ENCODE measurements at regions not wholly inside any gene's neighbourhood (a gene's known extent, or its start where the extent isn't known, plus 50 kb on each side); places are given as distances from the start of the nearest gene placed in this dataset.

DNA sequence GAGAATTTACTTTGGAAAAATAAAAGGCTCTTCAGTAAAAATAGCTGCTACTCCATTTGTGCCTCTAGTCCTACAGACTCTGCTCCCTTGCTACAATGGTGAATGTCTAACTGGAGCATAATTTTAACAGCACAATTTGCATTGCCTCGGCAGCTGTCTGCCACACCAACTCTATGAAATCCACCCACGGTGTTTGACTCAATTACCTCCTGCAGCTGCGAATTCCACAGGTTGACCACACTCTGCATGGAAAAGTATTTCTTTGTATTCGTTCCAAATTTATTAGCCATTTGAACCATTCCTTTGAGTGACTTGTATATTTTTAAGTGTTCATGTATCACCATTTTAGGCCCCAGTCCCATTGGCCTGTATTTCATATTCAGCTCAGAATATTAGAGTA, 182.1 kb upstream of the CCDC68 start:
- H3K9me3 ChIP-seq (ENCODE audit: control insufficient read depth, low read length) = no peaks in the 10 kb centered on the region
- H3K36me3 ChIP-seq (ENCODE audit: control insufficient read depth, insufficient read depth, low read length) = no peaks in the 10 kb centered on the region
- WGBS, 2 experiments (ENCODE audit: insufficient coverage in 2 of 2) = 92 to 97% methylated on average over 3 of the region's 4 CpGs
- H3K4me3 ChIP-seq (ENCODE audit: extremely low read depth, insufficient read depth, low read length, poor library complexity, severe bottlenecking) = no peak overlapping the region
- H3K27ac ChIP-seq (ENCODE audit: low read depth, low read length, severe bottlenecking) = no peak overlapping the region
- H3K4me1 ChIP-seq (ENCODE audit: control insufficient read depth, insufficient read depth, low read length, poor library complexity, severe bottlenecking) = peaks cover 10% of the 10 kb centered on the region

DNA sequence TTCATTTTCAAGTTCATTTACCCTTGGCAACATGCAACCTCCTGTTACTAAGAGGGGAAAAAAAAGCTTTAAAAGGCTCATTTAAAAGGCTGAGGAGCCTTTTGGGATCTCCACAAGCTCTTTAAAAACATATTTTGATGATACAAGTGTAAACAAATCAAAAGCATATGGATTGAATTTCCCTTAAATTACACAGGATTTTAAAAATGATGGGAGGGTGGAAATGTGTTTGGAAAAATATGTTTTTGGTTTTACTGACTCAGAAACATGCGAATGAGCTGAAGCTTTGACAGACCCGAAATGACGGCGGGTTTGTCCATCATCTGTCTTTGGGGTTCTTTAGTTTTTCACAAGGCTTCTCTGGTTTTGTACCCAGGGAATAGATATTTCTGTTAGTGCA, 180.6 kb upstream of the CCDC68 start:
- Histone ChIP-seq H3K4me1 (ENCODE audit: control insufficient read depth, insufficient read depth, low read length, poor library complexity, severe bottlenecking) (peaks cover 16% of the 10 kb centered on the region), H3K27ac (ENCODE audit: low read depth, low read length, severe bottlenecking) (no peak overlapping the region), H3K9me3 (ENCODE audit: control insufficient read depth, low read length) (no peaks in the 10 kb centered on the region), H3K36me3 (ENCODE audit: control insufficient read depth, insufficient read depth, low read length) (no peaks in the 10 kb centered on the region), H3K4me3 (ENCODE audit: extremely low read depth, insufficient read depth, low read length, poor library complexity, severe bottlenecking) (no peak overlapping the region)
- WGBS, 2 experiments (ENCODE audit: insufficient coverage in 2 of 2) = 72 to 91% methylated on average over 4 of the region's 4 CpGs

DNA sequence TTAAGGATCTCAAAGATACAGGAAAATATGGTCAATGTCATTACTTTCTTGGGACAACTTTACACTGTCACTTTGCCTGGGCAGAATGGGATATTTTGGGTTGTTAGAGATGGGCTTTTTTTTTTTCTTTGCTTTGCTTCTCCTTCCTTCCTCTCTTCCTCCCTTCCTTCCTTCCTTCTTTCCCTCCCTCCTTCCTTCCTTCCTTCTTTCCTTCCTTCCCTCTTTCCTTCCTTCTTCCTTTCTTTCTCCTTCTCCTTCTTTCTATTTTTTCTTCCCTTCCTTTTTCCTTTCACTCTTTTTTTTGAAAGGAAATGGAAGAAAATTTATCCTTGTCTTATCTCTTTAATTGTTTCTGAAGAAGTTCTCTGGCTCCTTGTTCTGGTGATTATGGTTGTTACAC, 180.0 kb upstream of the CCDC68 start:
- no peak overlapping the region for H3K27ac ChIP-seq (ENCODE audit: low read depth, low read length, severe bottlenecking)
- peaks cover 16% of the 10 kb centered on the region for H3K4me1 ChIP-seq (ENCODE audit: control insufficient read depth, insufficient read depth, low read length, poor library complexity, severe bottlenecking)
- H3K9me3 ChIP-seq (ENCODE audit: control insufficient read depth, low read length) = no peaks in the 10 kb centered on the region
- no peaks in the 10 kb centered on the region for H3K36me3 ChIP-seq (ENCODE audit: control insufficient read depth, insufficient read depth, low read length)
- no peak overlapping the region for H3K4me3 ChIP-seq (ENCODE audit: extremely low read depth, insufficient read depth, low read length, poor library complexity, severe bottlenecking)

DNA sequence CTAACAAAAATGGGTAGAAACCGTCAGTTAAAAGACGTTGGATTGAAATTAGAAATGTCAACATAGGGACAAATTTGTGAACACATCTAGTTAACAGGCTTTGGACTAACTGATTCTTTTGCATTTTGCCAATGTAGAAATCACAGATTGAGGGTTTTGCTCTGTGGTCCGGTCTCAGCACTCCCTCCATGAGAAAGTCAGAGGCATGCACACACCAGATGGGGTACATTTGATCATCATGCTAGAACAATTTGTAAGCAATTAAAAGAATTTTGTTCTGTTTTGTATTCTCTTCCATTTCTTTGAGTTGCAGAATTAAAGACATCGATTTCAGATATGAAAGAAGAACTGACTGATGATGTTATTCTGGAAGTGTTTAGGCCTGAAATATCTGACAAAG, 179.1 kb upstream of the CCDC68 start:
- H3K4me3 ChIP-seq (ENCODE audit: extremely low read depth, insufficient read depth, low read length, poor library complexity, severe bottlenecking) = no peak overlapping the region
- H3K27ac ChIP-seq (ENCODE audit: low read depth, low read length, severe bottlenecking) = no peak overlapping the region
- H3K4me1 ChIP-seq (ENCODE audit: control insufficient read depth, insufficient read depth, low read length, poor library complexity, severe bottlenecking) = peaks cover 16% of the 10 kb centered on the region
- 90 to 100% methylated on average over 1 to 2 of the region's 4 CpGs for WGBS, 2 experiments (ENCODE audit: insufficient coverage in 2 of 2)
- H3K9me3 ChIP-seq (ENCODE audit: control insufficient read depth, low read length) = no peaks in the 10 kb centered on the region
- H3K36me3 ChIP-seq (ENCODE audit: control insufficient read depth, insufficient read depth, low read length) = no peaks in the 10 kb centered on the region

DNA sequence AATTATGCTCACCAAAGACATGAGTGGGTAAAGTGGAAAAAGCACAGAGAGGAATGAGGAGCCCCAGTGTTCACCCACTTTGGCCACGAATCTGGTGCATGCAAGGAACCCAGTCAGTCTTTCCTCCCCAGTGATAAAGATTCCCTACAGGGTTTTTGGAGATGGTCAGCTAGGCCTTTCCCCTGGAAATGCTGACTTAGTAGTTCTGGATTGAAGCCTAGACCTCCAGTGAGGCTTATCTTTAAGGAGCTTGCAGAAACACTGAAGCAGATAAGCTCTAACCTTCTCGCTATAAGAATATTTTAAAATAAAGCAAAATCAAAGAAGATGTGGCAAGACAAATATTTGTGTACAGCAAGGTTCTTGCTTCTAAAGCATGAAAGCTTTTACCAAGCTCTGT, 178.3 kb upstream of the CCDC68 start:
- Histone ChIP-seq H3K9me3 (ENCODE audit: control insufficient read depth, low read length) (no peaks in the 10 kb centered on the region), H3K27ac (ENCODE audit: low read depth, low read length, severe bottlenecking) (no peak overlapping the region), H3K4me1 (ENCODE audit: control insufficient read depth, insufficient read depth, low read length, poor library complexity, severe bottlenecking) (peaks cover 16% of the 10 kb centered on the region), H3K36me3 (ENCODE audit: control insufficient read depth, insufficient read depth, low read length) (no peaks in the 10 kb centered on the region), H3K4me3 (ENCODE audit: extremely low read depth, insufficient read depth, low read length, poor library complexity, severe bottlenecking) (no peak overlapping the region)
- WGBS, 2 experiments (ENCODE audit: insufficient coverage in 2 of 2) = 86% methylated on average over 1 of the region's 2 CpGs; no CpG with 5 or more reads in 1 of the 2 experiments

DNA sequence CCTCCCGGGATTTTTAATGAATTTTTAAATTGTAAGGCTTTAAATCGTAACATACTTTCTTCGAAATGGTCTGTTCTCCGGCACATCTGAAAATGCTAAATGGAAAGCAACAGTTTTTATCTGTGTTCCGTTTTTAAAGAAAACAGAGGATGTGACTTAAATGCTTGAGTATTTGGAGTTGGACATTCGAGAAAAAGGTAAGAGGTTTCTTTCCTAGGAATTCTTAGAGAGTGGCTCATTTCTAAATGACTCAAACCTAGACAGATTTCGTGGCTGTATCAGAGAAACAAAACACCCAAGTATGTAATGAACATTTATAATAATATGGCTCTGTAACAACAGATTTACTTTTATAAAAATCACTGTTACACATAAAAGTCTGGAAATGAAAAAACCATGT, 177.6 kb upstream of the CCDC68 start:
- H3K4me1 ChIP-seq (ENCODE audit: control insufficient read depth, insufficient read depth, low read length, poor library complexity, severe bottlenecking) = peaks cover 16% of the 10 kb centered on the region
- no peaks in the 10 kb centered on the region for H3K36me3 ChIP-seq (ENCODE audit: control insufficient read depth, insufficient read depth, low read length)
- 86 to 94% methylated on average over 5 to 6 of the region's 7 CpGs for WGBS, 2 experiments (ENCODE audit: insufficient coverage in 2 of 2)
- no peak overlapping the region for H3K4me3 ChIP-seq (ENCODE audit: extremely low read depth, insufficient read depth, low read length, poor library complexity, severe bottlenecking)
- H3K9me3 ChIP-seq (ENCODE audit: control insufficient read depth, low read length) = no peaks in the 10 kb centered on the region
- H3K27ac ChIP-seq (ENCODE audit: low read depth, low read length, severe bottlenecking) = no peak overlapping the region

DNA sequence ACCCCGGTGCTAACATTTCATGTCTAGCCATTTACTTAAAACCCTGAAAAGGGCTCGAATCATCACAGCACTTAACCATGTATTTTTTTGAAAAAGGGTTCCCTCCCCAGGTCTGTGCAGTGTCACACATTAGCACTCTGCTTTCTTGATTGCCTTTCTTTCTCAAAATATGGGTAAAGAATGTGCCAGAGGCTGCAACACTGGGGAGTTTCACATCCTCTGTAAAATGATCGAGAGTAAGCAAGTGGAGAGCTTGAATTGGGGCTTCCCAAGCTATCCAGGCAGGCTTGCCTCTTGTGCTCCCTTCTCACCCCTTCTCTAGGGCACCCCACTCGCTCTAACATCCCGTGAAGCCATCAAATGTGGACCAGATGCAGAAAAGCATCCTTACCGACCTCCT, 177.0 kb upstream of the CCDC68 start:
- no peak overlapping the region for H3K4me3 ChIP-seq (ENCODE audit: extremely low read depth, insufficient read depth, low read length, poor library complexity, severe bottlenecking)
- peaks cover 16% of the 10 kb centered on the region for H3K4me1 ChIP-seq (ENCODE audit: control insufficient read depth, insufficient read depth, low read length, poor library complexity, severe bottlenecking)
- H3K36me3 ChIP-seq (ENCODE audit: control insufficient read depth, insufficient read depth, low read length) = no peaks in the 10 kb centered on the region
- WGBS, 2 experiments (ENCODE audit: insufficient coverage in 2 of 2) = 87% methylated on average over 5 to 6 of the region's 6 CpGs
- no peak overlapping the region for H3K27ac ChIP-seq (ENCODE audit: low read depth, low read length, severe bottlenecking)
- H3K9me3 ChIP-seq (ENCODE audit: control insufficient read depth, low read length) = no peaks in the 10 kb centered on the region

DNA sequence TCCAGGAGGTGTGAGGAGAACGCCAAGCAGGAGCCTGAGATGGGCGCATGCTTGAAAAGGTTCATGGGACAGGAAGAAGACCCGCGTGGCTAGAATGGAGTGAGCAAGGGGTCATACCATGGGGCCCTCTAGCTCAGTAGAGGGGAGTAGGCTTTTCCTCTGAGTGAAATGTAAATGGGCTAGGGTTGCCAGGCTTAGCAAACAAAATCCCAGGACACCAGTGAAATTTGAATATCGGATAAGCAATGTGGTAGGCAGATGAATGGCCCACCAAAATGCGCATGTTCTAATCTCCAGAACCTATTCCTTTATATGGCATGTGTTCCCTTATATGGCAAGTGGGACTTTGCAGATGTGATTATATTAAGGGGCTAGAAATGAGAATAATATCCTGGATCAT, 174.1 kb upstream of the CCDC68 start:
- 94 to 95% methylated on average over 4 to 6 of the region's 6 CpGs for WGBS, 2 experiments (ENCODE audit: insufficient coverage in 2 of 2)
- Histone ChIP-seq H3K4me1 (ENCODE audit: control insufficient read depth, insufficient read depth, low read length, poor library complexity, severe bottlenecking) (peaks cover 16% of the 10 kb centered on the region), H3K27ac (ENCODE audit: low read depth, low read length, severe bottlenecking) (no peak overlapping the region), H3K36me3 (ENCODE audit: control insufficient read depth, insufficient read depth, low read length) (no peaks in the 10 kb centered on the region), H3K4me3 (ENCODE audit: extremely low read depth, insufficient read depth, low read length, poor library complexity, severe bottlenecking) (no peak overlapping the region), H3K9me3 (ENCODE audit: control insufficient read depth, low read length) (no peaks in the 10 kb centered on the region)

DNA sequence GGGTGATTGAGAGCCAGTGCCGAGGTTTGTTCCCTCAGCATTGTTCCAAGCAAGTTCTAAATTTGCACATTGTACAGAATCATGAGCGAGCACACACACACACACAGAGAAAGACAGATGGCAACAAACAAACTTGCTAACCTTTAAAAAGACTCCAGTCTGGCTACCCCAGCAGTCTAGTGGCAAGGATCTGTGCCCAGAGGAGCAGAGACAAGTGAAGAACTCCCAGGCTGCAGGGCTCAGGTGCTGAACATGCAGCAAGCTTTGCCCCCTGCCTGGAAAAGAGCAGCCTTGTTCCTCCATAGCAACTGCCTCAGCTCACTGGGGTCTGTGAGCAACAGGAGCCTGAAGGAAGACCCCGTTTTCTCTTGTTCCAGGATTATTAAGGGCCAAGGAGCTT, 169.2 kb upstream of the CCDC68 start:
- Histone ChIP-seq H3K36me3 (ENCODE audit: control insufficient read depth, insufficient read depth, low read length) (no peaks in the 10 kb centered on the region), H3K4me3 (ENCODE audit: extremely low read depth, insufficient read depth, low read length, poor library complexity, severe bottlenecking) (no peak overlapping the region), H3K4me1 (ENCODE audit: control insufficient read depth, insufficient read depth, low read length, poor library complexity, severe bottlenecking) (no peaks in the 10 kb centered on the region), H3K27ac (ENCODE audit: low read depth, low read length, severe bottlenecking) (no peak overlapping the region), H3K9me3 (ENCODE audit: control insufficient read depth, low read length) (no peaks in the 10 kb centered on the region)
- 68 to 100% methylated on average over 2 to 3 of the region's 3 CpGs for WGBS, 2 experiments (ENCODE audit: insufficient coverage in 2 of 2)

DNA sequence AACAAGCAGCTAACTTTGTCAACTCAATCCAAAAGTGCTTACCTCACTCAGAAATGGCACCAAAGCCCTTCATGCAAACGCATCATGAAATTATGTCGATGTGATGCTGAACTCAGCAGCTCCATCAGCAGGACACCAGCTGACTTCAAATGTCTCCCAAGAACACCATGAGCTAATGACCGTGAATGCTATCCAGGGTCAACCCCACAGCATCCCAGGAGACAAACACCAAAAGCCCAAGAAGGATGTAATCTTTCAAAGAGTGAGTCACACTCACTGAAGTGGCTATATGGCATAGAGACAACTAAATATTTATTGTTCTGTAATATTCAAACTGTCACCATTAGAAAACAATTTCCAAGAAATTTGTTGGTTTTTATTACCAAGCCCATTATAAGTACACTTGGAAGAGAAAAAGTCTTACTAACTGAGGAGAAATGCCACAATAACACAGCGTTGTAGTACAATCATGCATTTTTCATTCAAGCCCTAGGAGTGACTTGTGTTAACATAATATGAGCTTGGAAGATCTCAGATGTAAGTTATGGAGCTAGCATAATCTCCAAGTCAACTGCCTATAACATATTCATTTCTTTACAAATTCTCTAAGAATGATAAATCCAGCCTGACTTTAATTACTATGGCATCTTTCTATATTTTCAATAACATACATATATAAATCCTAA, 165.0 kb upstream of the CCDC68 start:
- no peaks in the 10 kb centered on the region for H3K9me3 ChIP-seq (ENCODE audit: control insufficient read depth, low read length)
- no peaks in the 10 kb centered on the region for H3K4me1 ChIP-seq (ENCODE audit: control insufficient read depth, insufficient read depth, low read length, poor library complexity, severe bottlenecking)
- H3K27ac ChIP-seq (ENCODE audit: low read depth, low read length, severe bottlenecking) = no peak overlapping the region
- 83 to 96% methylated on average over 1 to 3 of the region's 4 CpGs for WGBS, 2 experiments (ENCODE audit: insufficient coverage in 2 of 2)
- H3K4me3 ChIP-seq (ENCODE audit: extremely low read depth, insufficient read depth, low read length, poor library complexity, severe bottlenecking) = no peak overlapping the region
- no peaks in the 10 kb centered on the region for H3K36me3 ChIP-seq (ENCODE audit: control insufficient read depth, insufficient read depth, low read length)

DNA sequence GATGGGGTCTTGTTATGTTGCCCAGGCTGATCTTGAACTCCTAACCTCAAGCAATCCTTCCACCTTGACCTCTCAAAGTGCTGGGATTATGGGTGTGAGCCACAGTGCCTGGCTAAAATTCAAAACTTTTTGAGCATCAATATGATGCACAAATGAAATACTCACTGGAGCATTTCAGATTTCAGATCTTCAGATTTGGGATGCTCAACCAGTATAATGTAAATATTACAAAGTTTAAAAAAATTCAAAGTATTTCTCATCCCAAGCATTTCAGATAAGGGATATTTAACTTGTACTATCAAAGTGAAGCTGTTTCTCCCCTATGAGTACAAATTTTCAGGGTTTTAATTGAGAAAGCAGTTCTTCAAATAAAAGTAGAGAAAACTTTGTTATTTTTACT, 164.1 kb upstream of the CCDC68 start:
- Histone ChIP-seq H3K27ac (ENCODE audit: low read depth, low read length, severe bottlenecking) (no peak overlapping the region), H3K4me1 (ENCODE audit: control insufficient read depth, insufficient read depth, low read length, poor library complexity, severe bottlenecking) (no peaks in the 10 kb centered on the region), H3K4me3 (ENCODE audit: extremely low read depth, insufficient read depth, low read length, poor library complexity, severe bottlenecking) (no peak overlapping the region), H3K36me3 (ENCODE audit: control insufficient read depth, insufficient read depth, low read length) (no peaks in the 10 kb centered on the region), H3K9me3 (ENCODE audit: control insufficient read depth, low read length) (no peaks in the 10 kb centered on the region)

Measured in mesodermal cell (in vitro differentiated cells).